ENCODE measurements at regions not wholly inside any gene's neighbourhood (a gene's known extent, or its start where the extent isn't known, plus 50 kb on each side); places are given as distances from the start of the nearest gene placed in this dataset.
A peak's percentile ranks its signal among the peaks of the same experiment; 100 is the strongest.
"Not testable (repeated sequence)": the region's sequence is repeated elsewhere in the genome, so short reads cannot be mapped to it uniquely, and the experiment has no call there.

DNA sequence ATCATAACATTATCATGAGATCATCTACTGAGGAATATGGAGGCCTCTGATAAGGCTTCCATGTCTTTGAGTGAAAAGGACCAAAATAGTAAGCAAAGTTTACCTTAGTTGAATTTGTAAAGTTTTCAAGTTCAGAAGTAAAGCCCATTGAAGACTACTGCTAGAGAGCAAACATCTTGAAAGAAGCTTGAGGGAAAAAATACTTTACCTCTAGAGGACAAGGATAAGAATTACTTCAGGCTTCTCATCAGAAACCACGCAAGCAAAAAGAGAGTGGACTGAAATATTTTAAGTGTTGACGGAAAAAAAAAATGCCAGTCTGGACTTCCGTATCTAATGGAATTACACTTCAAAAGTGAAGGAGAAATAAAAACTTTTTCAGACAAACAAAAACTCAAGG is 114.3 kb downstream of the MPP7 start:
- DNase-seq (ENCODE audit: low read depth in 2 of 2): no peak

GRCh38 chr10:28186887-28187578 is 115.8 kb downstream of the MPP7 start:
- DNase-seq (ENCODE audit: low read depth in 2 of 2): no peak

DNA sequence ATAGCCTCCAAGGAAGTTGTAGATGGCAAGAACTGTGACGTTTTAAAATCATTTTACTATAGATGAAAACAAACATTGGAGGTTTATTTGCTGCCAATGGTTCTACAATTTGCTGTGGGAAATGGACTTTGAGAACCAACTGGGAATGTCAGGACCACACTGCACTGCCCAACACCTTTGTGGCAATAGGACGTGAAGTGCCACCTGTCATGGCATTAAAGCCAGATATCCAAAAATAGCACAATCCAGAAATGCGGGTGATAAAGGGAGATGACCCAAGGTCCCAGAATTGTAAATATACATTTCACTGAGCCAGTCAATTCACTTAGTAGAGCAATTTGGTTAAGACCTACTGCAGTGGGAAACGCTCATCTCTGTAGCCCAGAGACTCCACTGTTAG is 116.4 kb downstream of the MPP7 start:
- DNase-seq (ENCODE audit: low read depth in 2 of 2): no peak

GRCh38 chr10:28184810-28185209 is 118.1 kb downstream of the MPP7 start:
- DNase-seq (ENCODE audit: low read depth in 2 of 2): no peak

GRCh38 chr10:28181478-28182096 is 121.3 kb downstream of the MPP7 start:
- DNase-seq (ENCODE audit: low read depth in 2 of 2): no peak

DNA sequence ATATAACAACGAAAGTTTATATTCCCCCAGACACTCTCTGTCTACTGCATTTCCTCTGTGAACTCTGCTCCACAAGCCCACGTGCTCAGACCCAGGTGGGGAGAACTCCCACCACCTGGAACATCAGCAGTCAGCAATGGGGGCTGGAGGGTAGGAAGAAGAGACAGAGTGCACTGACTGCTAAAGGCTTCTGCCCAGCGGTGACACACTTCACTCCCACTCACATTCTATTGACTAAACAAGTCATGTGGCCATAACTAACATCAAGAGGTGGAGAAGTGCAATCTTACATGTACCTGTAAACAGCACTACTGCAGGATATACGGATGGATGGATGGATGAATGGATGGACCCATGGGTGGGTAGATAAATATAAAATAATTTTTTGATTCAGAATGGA is 122.2 kb downstream of the MPP7 start:
- no peak for DNase-seq (ENCODE audit: low read depth in 2 of 2)

DNA sequence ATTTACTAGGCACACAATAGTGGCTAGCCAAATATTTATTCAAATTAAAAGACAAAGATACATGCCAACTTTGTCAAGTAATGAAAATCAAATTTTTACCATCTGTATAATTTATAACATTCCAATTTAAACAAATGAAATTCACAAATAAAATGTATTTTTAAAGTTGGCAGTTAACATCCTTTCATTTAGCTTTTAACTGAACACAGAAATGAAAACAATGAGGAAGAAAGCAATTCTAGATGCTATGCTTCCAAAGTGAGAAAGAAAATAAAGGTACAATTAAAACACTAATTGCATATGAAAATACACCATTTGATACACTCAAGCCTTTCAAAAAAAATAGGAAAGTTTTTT is 123.1 kb downstream of the MPP7 start:
- no peak for DNase-seq (ENCODE audit: low read depth in 2 of 2)

DNA sequence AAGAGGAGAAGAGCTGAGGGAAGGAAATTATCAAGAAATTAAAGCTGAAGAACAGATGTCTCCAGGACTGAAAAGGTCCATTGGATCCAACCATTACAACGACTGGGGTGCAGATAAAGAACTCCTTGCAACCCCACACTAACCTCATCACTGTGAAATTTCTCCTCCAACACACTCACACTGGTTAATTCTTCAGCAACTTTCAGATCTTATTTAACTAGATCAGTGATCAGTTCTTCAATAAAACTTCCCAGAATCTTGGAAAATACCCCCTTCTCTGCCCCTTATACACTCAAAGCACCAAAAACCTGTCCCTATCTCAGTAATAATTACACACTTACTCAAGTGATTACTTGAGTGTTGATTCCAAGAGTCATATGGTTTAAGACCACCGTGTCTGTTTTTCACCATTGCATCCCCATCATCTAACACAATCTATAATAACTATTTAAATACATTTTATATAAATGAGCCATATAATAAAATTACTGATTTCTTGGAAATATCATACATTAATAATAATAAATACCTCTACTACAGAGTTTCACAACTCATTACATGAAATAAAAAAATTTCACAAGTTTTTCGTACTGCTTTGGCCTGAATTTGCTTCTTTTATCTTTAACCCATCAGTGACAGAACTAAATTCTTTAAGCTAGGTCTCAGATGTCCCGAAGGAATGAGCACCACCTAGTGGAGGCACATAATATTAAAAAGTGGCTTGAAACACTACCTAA is 123.7 kb downstream of the MPP7 start:
- DNase-seq (ENCODE audit: low read depth in 2 of 2): peak in 1 of 2 donors; percentile 25

GRCh38 chr10:28177944-28178637 is 124.8 kb downstream of the MPP7 start:
- DNase-seq (ENCODE audit: low read depth in 2 of 2): no peak

DNA sequence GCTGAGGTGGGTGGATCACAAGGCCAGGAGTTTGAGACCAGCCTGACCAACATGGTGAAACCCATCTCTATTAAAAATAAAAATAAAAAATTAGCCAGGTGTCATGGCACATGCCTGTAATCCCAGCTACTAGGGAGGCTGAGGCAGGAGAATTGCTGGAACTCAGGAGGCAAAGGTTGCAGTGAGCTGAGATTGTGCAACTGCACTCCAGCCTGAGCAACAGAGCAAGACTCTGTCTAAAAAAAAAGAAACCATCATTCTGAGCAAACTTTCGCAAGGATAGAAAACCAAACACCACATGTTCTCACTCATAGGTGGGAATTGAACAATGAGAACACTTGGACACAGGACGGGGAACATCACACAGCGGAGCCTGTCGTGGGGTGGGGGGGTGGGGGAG is 126.4 kb downstream of the MPP7 start:
- DNase-seq (ENCODE audit: low read depth in 2 of 2): not testable (repeated sequence)

- no peak for DNase-seq (ENCODE audit: low read depth in 2 of 2)
Measured at GRCh38 chr10:28172223-28172610, 130.6 kb downstream of the MPP7 start.

DNA sequence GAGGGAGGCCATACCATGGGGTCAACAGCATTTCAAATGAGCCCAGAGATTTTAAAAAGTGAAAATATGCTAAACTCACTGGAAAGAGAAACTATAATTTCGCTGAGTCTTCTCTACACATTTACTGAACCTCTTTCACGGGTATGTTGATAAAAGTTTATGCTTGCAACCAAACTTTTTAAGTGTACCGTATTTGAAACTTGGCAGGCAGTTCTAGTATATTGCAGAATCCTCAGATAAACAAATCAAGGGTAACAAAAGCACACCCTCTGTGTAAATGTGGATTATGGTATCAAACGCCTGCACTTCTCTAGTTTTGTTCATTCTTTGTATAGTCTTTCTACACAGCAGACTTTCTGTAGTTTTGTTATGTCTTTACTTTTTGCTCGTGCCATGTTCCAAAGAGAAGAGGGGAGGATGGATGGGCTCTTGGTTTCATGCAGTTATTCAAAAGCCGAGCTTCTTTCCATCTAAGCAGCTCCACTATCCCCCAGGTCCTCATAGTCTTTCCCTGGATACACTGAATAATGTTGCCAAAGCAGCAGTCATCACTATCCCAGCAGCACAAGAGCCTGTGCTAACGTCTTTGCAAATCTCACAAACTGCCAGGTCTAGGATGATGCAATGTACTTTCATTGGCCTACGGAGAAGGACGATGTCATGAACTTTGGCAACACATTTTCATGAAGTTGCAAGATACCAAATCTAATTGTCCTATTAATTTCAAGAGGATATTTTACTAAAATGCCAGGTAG is 131.2 kb downstream of the MPP7 start:
- DNase-seq (ENCODE audit: low read depth in 2 of 2): no peak

DNA sequence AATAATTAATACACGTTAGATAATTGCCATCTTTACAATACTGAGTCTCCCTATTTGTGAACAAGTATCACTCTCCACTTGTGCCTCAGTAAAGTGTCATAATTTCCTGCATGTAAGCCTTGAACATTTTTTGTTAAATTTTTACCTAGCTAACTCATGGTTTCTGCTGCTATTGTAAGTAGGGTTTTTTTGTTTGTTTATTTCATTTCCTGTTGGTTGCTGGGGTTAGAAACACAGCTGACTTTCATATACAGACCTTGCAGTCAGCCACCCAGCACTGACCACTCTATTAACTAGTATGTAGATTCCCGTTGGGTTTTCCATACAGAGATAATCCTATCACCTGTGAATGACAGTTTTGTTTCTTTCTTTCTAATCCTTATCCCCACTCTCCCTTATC is 133.3 kb downstream of the MPP7 start:
- no peak for DNase-seq (ENCODE audit: low read depth in 2 of 2)

GRCh38 chr10:28160866-28161405 is 141.9 kb downstream of the MPP7 start:
- no peak for DNase-seq (ENCODE audit: low read depth in 2 of 2)

- no peak for DNase-seq (ENCODE audit: low read depth in 2 of 2)
Measured at GRCh38 chr10:28157379-28157778, 145.5 kb downstream of the MPP7 start.

DNA sequence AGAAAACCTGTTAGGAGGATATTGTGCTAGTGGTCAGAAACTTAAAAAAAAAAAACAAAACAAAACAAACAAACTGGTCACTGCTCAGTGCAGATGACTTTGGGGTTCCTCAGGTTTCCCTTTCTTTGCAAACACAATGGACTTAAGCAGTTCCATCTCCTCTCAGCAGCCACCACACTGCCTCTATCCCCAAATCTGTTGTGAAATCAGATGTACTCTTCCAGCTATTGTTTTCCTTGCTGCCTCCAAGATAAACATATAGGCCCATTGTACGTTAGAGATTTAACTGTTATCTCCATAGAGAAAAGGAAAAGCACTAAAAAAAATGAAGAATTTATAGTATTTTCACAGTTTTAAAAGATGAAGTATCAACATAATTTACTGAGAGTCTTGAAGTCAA is 147.1 kb downstream of the MPP7 start:
- DNase-seq (ENCODE audit: low read depth in 2 of 2): no peak

- no peak for DNase-seq (ENCODE audit: low read depth in 2 of 2)
Measured at GRCh38 chr10:28151636-28152035, 151.2 kb downstream of the MPP7 start.

DNA sequence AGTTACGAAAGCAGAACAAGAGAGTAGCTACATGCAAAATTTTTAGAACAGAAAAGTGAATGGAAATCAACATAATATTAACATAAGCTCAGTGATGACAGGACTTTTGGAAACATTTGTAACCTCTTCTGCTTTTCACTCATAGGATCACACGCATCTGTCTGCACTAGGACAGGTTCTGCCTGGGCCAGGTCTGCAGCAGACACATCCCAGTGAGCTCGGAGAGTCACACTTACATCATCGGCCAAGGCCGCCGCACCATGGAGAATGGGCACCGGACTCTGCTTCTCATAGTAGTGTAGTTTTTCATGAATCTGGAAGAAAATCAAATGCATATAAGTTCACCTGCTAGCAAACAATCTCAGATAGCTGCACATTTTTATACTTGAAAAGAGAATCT is 150.9 kb upstream of the ODAD2 start:
- no peak for DNase-seq (ENCODE audit: low read depth in 2 of 2)

- no peak for DNase-seq (ENCODE audit: low read depth in 2 of 2)
Measured at GRCh38 chr10:28147706-28148105, 148.8 kb upstream of the ODAD2 start.

GRCh38 chr10:28139138-28139537 is 140.3 kb upstream of the ODAD2 start:
- no peak for DNase-seq (ENCODE audit: low read depth in 2 of 2)

All from stimulated activated CD4-positive, alpha-beta T cell treated with anti-CD3 and anti-CD28 coated beads, Interleukin-1b, Interleukin-23, amount 100 ng/mL, for 4 hours (primary cell).